ENCODE measurements at regions not wholly inside any gene's neighbourhood (a gene's known extent, or its start where the extent isn't known, plus 50 kb on each side); places are given as distances from the start of the nearest gene placed in this dataset.

GRCh38 chr6:67045076-67045475, 1338.0 kb upstream of the EYS start:
- Histone ChIP-seq H3K79me2 (ENCODE audit: low read length) (no peaks in the 10 kb centered on the region), H3F3A (ENCODE audit: insufficient read depth, low read length) (no peaks in the 10 kb centered on the region), H2AFZ (ENCODE audit: low read length) (no peak overlapping the region), H3K4me1 (ENCODE audit: low read length) (no peaks in the 10 kb centered on the region), H3K4me2 (ENCODE audit: low read depth, low read length) (no peak overlapping the region), H4K20me1 (ENCODE audit: insufficient read depth, low read length) (no peaks in the 10 kb centered on the region), H3K36me3 (replicated peaks; ENCODE audit: insufficient read depth, low read length) (no peaks in the 10 kb centered on the region), H3K27me3 (replicated peaks; ENCODE audit: insufficient read depth, low read length) (no peaks in the 10 kb centered on the region), H3K4me3 (ENCODE audit: low read length) (no peak overlapping the region), H3K9ac (ENCODE audit: low read length) (no peak overlapping the region), H3K9me2 (replicated peaks; ENCODE audit: insufficient read depth, low read length) (no peaks in the 10 kb centered on the region), H3K9me3 (replicated peaks; ENCODE audit: insufficient read depth, low read length) (no peaks in the 10 kb centered on the region), H3K27ac (ENCODE audit: low read length) (no peak overlapping the region)
- no peak for TF ChIP-seq CTCF (IDR thresholded peaks at IDR 0.05; ENCODE audit: low read length)
- no peak for DNase-seq

- no peak overlapping the region for H3K9ac ChIP-seq (ENCODE audit: low read length)
- H3K9me3 ChIP-seq (replicated peaks; ENCODE audit: insufficient read depth, low read length) = no peaks in the 10 kb centered on the region
- no peak for DNase-seq
- TF ChIP-seq EZH2phosphoT487 (IDR thresholded peaks at IDR 0.05; ENCODE audit: low read length) (no peak), CTCF (IDR thresholded peaks at IDR 0.05; ENCODE audit: low read length) (no peak), EZH2 (optimal IDR thresholded peaks at IDR 0.05; ENCODE audit: low read depth, low read length) (no peak)
- H3K36me3 ChIP-seq (replicated peaks; ENCODE audit: insufficient read depth, low read length) = no peaks in the 10 kb centered on the region
- no peaks in the 10 kb centered on the region for H3K79me2 ChIP-seq (ENCODE audit: low read length)
- no peaks in the 10 kb centered on the region for H4K20me1 ChIP-seq (ENCODE audit: insufficient read depth, low read length)
- H3K27me3 ChIP-seq (replicated peaks; ENCODE audit: insufficient read depth, low read length) = no peaks in the 10 kb centered on the region
- no peak overlapping the region for H3K4me2 ChIP-seq (ENCODE audit: low read depth, low read length)
- H3K27ac ChIP-seq (ENCODE audit: low read length) = no peak overlapping the region
- H3K4me1 ChIP-seq (ENCODE audit: low read length) = no peaks in the 10 kb centered on the region
- H2AFZ ChIP-seq (ENCODE audit: low read length) = no peak overlapping the region
- H3F3A ChIP-seq (ENCODE audit: insufficient read depth, low read length) = no peaks in the 10 kb centered on the region
- H3K9me2 ChIP-seq (replicated peaks; ENCODE audit: insufficient read depth, low read length) = no peaks in the 10 kb centered on the region
- H3K4me3 ChIP-seq (ENCODE audit: low read length) = no peak overlapping the region
Observed at GRCh38 chr6:67031451-67031850, 1324.4 kb upstream of the EYS start.

- TF ChIP-seq EZH2phosphoT487 (IDR thresholded peaks at IDR 0.05; ENCODE audit: low read length) (no peak), CTCF (IDR thresholded peaks at IDR 0.05; ENCODE audit: low read length) (no peak), EZH2 (optimal IDR thresholded peaks at IDR 0.05; ENCODE audit: low read depth, low read length) (no peak)
- Histone ChIP-seq H3K4me1 (ENCODE audit: low read length) (no peaks in the 10 kb centered on the region), H3K36me3 (replicated peaks; ENCODE audit: insufficient read depth, low read length) (no peaks in the 10 kb centered on the region), H3K79me2 (ENCODE audit: low read length) (no peaks in the 10 kb centered on the region), H3K9ac (ENCODE audit: low read length) (no peak overlapping the region), H3K4me3 (ENCODE audit: low read length) (no peak overlapping the region), H3F3A (ENCODE audit: insufficient read depth, low read length) (no peaks in the 10 kb centered on the region), H3K27me3 (replicated peaks; ENCODE audit: insufficient read depth, low read length) (no peaks in the 10 kb centered on the region), H3K27ac (ENCODE audit: low read length) (no peak overlapping the region), H3K9me3 (replicated peaks; ENCODE audit: insufficient read depth, low read length) (no peaks in the 10 kb centered on the region), H3K4me2 (ENCODE audit: low read depth, low read length) (no peak overlapping the region), H2AFZ (ENCODE audit: low read length) (no peak overlapping the region), H4K20me1 (ENCODE audit: insufficient read depth, low read length) (no peaks in the 10 kb centered on the region), H3K9me2 (replicated peaks; ENCODE audit: insufficient read depth, low read length) (no peaks in the 10 kb centered on the region)
- no peak for DNase-seq
Observed at GRCh38 chr6:67030861-67031260, 1323.8 kb upstream of the EYS start.
